ENCODE measurements at regions not wholly inside any gene's neighbourhood (a gene's known extent, or its start where the extent isn't known, plus 50 kb on each side); places are given as distances from the start of the nearest gene placed in this dataset.
"Not testable (repeated sequence)": the region's sequence is repeated elsewhere in the genome, so short reads cannot be mapped to it uniquely, and the experiment has no call there.

DNA sequence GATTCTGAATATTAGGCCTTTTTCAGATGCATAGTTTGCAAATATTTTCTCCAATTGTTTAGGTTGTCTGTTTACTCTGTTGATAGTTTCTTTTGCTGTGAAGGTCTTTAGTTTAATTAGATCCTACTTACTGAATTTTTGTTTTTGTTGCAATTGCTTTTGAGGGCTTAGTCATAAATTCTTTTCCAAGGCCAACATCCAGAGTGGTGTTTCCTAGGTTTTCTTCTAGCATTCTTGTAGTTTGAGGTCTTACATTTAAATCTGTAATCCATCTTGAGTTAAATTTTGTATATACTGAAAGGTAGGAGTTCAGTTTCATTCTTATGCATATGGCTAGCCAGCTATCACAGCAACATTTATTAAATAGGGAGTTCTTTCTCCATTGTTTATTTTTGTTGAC is 404.8 kb downstream of the LNPK start:
- peaks cover 2% of the 10 kb centered on the region for H3K27me3 Mint-ChIP-seq
- no peak overlapping the region for H3K27ac Mint-ChIP-seq
- no peaks in the 10 kb centered on the region for H3K9me3 Mint-ChIP-seq
- no peak overlapping the region for H3K4me3 Mint-ChIP-seq
- no peaks in the 10 kb centered on the region for H3K4me1 Mint-ChIP-seq
- H3K36me3 Mint-ChIP-seq, result no peaks in the 10 kb centered on the region

DNA sequence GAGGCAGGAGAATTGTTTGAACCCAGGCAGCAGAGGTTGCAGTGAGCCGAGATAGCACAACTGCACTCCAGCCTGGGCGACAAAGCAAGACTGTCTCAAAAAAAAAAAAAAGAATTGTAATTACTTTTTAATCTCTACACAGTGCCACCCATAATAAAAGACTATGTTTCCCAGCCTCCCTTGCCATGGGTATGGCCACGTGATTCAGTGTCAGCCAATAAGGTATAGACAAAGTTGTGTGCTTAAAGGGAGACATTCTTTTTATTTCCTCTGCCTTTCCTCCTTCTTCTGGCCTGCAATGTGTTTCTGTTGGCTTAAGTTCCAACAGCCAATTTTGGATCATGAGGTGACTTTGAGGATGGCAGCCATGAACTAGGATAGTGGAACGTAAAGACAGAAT is 406.9 kb downstream of the LNPK start:
- no peak overlapping the region for H3K4me3 Mint-ChIP-seq

DNA sequence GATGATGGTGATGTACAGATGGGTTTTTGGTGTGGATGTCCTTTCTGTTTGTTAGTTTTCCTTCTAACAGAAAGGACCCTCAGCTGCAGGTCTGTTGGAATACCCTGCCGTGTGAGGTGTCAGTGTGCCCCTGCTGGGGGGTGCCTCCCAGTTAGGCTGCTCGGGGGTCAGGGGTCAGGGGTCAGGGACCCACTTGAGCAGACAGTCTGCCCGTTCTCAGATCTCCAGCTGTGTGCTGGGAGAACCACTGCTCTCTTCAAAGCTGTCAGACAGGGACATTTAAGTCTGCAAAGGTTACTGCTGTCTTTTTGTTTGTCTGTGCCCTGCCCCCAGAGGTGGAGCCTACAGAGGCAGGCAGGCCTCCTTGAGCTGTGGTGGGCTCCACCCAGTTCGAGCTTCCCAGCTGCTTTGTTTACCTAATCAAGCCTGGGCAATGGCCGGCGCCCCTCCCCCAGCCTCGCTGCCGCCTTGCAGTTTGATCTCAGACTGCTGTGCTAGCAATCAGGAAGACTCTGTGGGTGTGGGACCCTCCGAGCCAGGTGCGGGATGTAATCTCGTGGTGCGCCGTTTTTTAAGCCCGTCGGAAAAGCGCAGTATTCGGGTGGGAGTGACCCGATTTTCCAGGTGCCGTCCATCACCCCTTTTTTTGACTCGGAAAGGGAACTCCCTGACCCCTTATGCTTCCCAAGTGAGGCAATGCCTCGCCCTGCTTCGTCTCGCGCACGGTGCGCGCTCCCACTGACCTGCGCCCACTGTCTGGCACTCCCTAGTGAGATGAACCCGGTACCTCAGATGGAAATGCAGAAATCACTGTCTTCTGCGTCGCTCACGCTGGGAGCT is 408.2 kb downstream of the LNPK start:
- H3K4me1 Mint-ChIP-seq, H3K36me3 Mint-ChIP-seq, H3K27ac Mint-ChIP-seq, H3K9me3 Mint-ChIP-seq, H3K27me3 Mint-ChIP-seq, H3K4me3 Mint-ChIP-seq: not testable (repeated sequence)

More for the DNA sequence above, 406.9 kb downstream of the LNPK start:
- no peaks in the 10 kb centered on the region for H3K27me3 Mint-ChIP-seq
- no peaks in the 10 kb centered on the region for H3K4me1 Mint-ChIP-seq
- no peaks in the 10 kb centered on the region for H3K36me3 Mint-ChIP-seq
- no peaks in the 10 kb centered on the region for H3K9me3 Mint-ChIP-seq
- no peak overlapping the region for H3K27ac Mint-ChIP-seq

DNA sequence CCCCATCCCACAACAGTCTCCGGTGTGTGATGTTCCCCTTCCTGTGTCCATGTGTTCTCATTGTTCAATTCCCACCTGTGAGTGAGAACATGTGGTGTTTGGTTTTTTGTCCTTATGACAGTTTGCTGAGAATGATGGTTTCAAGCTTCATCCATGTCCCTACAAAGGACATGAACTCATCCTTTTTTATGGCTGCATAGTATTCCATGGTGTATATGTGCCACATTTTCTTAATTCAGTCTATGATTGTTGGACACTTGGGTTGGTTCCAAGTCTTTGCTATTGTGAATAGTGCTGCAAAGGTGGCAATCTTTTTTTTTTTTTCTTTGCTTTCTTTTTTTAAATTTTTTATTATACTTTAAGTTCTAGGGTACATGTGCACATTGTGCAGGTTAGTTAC is 406.7 kb upstream of the ATP5MC3 start:
- not testable (repeated sequence) for H3K4me3 Mint-ChIP-seq, H3K4me1 Mint-ChIP-seq, H3K36me3 Mint-ChIP-seq, H3K27me3 Mint-ChIP-seq, H3K9me3 Mint-ChIP-seq, H3K27ac Mint-ChIP-seq

DNA sequence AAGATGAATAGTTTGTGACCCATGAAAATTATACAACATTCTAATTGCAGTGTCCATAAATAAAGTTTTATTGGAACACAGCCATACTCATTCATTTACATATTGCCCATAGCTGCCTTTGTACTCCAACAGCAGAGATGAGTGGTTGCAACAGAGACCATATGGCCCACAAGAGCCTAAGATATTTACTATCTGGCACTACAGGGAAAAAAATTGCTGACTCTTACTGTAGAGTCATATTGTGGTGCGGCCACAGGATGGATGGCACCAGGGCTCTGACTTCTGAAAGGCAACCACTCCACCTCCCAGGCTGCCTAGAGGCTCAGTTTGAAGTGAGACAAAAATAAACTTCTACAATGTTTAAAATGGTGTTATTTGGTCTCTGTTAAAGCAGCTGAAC is 404.0 kb upstream of the ATP5MC3 start:
- Mint-ChIP-seq H3K9me3 (no peaks in the 10 kb centered on the region), H3K27ac (no peak overlapping the region), H3K27me3 (no peaks in the 10 kb centered on the region), H3K36me3 (no peaks in the 10 kb centered on the region), H3K4me3 (no peak overlapping the region), H3K4me1 (no peaks in the 10 kb centered on the region)

DNA sequence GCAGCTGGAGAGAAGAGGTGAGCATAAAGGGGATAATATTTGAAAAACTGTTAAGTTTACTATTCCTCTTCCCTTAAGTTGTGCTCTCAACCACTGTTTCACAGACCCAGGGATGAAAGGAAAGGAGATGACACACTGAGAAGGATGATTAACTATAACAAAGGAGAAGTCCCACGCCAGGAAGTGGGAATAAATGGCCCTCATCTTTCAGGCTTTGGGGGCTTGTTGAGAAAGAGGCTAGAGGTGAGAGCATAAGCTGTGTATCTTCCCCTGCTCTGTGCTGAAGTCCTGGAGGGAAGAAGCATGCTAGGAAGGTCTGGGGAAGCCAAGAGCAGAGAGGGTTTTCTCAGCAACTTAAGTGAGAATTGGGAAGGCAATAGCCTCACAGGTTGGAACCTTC is 399.1 kb upstream of the ATP5MC3 start:
- Mint-ChIP-seq H3K27ac (no peak overlapping the region), H3K4me3 (no peak overlapping the region), H3K27me3 (peaks cover 8% of the 10 kb centered on the region), H3K9me3 (no peaks in the 10 kb centered on the region), H3K4me1 (peaks cover 3% of the 10 kb centered on the region), H3K36me3 (no peaks in the 10 kb centered on the region)

DNA sequence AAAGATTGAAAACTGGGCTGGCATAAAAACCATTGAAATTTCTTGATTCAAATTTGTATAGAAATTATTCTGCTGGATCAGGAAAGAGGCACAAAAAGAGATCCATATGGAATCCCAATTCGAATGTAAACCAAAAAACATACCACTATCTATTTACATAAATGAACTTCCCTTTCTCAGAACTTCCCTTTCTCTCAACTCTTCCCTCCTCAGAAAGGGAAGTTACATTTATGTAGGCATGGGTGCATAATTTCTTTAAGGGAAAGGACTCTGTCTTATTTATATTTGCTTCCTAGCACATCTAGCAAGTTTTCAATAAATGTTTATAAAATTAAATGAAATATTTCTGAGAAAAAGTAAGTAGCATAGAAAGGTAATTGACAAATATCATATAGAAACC is 398.1 kb upstream of the ATP5MC3 start:
- Mint-ChIP-seq H3K9me3 (no peaks in the 10 kb centered on the region), H3K36me3 (no peaks in the 10 kb centered on the region), H3K4me3 (no peak overlapping the region), H3K4me1 (peaks cover 7% of the 10 kb centered on the region), H3K27me3 (peaks cover 10% of the 10 kb centered on the region), H3K27ac (no peak overlapping the region)

DNA sequence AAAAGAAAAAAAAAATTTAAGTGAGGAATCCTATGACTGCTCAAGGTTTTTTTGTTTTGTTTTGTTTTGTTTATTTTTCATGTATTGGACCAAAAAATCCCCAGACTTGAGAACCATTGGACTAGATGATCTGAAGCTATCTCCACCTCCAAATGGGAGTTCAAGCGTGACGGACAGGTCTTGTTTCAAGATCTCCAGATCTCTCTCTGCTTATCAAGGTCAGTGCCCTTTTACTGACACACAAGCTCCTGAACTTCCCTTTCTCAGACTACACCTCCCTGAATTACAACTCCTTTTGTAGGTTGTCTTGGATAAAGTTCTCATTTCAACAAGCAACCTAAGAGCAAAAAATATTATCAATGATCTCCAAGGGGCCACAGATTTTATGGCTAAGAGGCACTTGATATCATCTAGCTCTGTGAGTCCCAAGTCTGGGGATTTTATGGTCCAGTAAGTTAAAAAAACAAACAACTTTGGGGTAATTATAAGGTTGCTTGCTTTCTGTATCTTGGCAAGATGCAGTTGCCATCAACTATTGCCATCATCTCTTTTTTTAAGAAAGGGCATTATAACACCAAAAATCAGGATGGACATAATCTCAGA is 396.0 kb upstream of the ATP5MC3 start:
- Mint-ChIP-seq H3K4me1 (peaks cover 7% of the 10 kb centered on the region), H3K9me3 (no peaks in the 10 kb centered on the region), H3K27ac (no peak overlapping the region), H3K4me3 (no peak overlapping the region), H3K27me3 (peaks cover 10% of the 10 kb centered on the region), H3K36me3 (no peaks in the 10 kb centered on the region)

DNA sequence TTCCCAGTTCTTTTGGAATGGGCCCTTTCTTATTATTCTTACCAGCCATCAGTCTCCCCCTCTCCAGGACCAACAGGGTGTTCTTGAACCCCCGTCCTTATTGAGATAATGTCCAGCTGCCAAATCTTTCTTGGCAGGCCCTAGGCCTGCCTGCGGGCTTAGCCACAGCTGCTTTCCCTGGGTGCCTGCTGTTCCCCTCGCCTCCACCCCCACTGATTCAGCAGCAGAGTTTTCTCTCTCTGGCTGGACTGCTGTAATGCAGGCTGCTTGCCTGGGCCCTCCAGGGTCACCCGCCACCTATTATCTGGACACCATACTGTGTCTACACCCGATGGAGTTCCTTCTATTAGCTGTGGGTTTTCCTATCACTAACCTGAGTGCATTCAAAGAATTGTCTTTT is 395.4 kb upstream of the ATP5MC3 start:
- Mint-ChIP-seq H3K4me1 (peaks cover 7% of the 10 kb centered on the region), H3K4me3 (no peak overlapping the region), H3K27me3 (peaks cover 10% of the 10 kb centered on the region), H3K9me3 (no peaks in the 10 kb centered on the region), H3K27ac (no peak overlapping the region), H3K36me3 (no peaks in the 10 kb centered on the region)

DNA sequence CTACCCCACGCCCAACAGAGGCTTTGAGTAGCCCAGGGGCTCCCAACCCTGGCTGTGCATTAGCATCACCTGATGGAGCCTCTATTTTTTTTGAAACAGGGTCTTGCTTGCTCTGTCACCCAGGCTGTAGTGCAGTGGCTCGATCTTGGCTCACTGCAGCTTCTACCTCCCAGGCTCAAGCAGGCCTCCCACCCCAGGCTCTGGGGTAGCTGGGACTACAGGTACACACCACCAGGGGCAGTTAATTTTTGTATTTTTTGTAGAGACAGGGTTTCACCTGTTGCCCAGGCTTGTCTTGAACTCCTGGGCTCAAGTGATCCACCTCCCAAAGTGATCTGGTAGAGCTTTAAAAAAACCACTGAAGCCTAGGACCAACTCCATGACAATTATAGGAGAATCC is 394.8 kb upstream of the ATP5MC3 start:
- peaks cover 7% of the 10 kb centered on the region for H3K4me1 Mint-ChIP-seq
- H3K36me3 Mint-ChIP-seq, result no peaks in the 10 kb centered on the region
- H3K9me3 Mint-ChIP-seq, result no peaks in the 10 kb centered on the region
- no peak overlapping the region for H3K27ac Mint-ChIP-seq
- no peak overlapping the region for H3K4me3 Mint-ChIP-seq
- peaks cover 10% of the 10 kb centered on the region for H3K27me3 Mint-ChIP-seq

DNA sequence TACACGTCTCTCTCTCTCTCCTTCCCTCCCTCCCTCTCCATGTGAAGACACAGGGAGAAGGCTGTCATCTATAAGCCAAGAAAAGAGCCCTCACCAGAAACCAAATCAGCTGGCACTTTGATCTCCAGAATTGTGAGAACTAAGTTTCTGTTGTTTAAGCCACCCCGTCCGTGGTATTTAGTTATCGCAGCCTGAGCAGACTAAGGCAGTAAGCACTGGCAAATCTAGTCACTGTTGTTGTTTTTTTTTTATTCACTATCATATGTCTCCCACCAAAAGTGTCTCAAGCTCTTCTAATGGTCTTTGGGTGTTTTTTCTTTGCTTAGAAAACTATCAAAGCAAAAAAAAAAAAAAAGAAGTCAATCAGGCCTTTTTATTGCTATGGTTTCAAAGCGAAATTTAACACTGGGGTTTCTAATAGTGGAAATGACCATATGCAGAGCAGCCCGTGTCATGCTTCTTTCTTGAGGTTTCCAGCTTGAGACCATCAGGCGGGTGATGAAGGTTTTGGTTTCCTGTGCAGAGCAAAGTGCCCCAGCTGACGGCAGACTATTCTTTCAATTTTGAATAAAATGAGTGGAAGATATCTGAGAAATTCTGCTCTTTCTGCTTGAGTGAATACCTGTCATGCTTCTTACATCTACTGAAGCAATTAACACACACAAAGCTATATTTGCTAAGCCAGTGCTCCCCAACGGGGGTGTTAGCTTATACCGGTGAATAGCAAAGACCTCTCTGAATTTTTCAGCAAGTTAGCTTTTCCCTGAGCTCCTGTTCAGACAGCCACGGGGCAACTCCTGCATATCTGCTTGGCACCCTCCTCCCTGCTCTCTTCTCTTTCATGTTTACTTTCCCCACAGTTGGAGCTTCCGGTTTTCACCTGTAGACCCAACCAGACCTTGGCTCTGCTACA is 394.1 kb upstream of the ATP5MC3 start:
- H3K36me3 Mint-ChIP-seq, result no peaks in the 10 kb centered on the region
- H3K27ac Mint-ChIP-seq, result no peak overlapping the region
- no peaks in the 10 kb centered on the region for H3K9me3 Mint-ChIP-seq
- peaks cover 10% of the 10 kb centered on the region for H3K27me3 Mint-ChIP-seq
- no peak overlapping the region for H3K4me3 Mint-ChIP-seq
- peaks cover 7% of the 10 kb centered on the region for H3K4me1 Mint-ChIP-seq

DNA sequence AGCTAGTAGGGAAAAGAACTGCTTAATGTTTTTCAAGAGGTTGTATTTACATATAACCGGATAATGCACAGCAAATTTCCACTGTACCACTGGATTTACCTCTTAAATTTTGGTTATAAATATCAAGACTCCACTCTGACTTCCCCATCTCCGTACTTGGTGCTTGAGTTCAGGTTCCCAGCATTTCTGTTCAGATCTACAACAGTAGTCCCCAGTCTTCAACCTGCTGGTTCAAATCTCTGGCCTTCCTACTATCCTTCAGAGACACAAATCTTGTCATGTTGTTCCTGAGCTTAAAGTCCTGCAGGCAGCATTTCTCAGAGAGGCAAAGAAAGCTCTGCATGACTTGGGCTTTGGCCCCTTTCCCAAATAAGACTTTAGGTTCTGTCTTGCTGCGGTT is 392.6 kb upstream of the ATP5MC3 start:
- no peak overlapping the region for H3K4me3 Mint-ChIP-seq

DNA sequence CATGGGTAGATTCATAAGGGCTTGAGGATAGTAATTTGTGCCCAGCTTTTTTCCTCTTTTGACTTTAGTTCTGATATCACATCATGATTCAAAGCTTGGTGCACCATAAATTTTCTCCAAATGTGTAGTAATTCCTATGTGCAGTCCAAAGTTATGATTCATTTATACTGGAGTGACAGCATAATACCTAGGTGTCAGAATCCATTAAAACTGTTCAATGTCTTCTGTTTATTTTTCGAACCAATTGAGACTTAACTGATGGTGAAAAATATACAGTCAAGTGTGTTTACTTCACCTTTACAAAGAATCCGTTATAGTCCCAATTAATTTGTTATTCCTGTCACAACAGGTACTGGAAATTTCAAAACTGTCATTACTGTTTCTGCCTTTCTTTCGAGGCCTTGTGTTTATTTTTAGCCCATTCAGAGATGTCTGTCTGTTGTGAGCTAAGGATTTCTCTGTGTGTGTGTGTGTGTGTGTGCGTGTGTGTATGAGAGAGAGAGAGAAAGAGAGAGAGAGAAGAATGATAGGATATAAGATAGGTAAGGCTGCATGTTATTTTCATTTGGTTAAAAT is 389.7 kb upstream of the ATP5MC3 start:
- no peaks in the 10 kb centered on the region for H3K36me3 Mint-ChIP-seq
- H3K4me1 Mint-ChIP-seq, result peaks cover 9% of the 10 kb centered on the region
- H3K4me3 Mint-ChIP-seq, result no peak overlapping the region
- H3K9me3 Mint-ChIP-seq, result no peaks in the 10 kb centered on the region
- H3K27ac Mint-ChIP-seq, result no peak overlapping the region
- peaks cover 6% of the 10 kb centered on the region for H3K27me3 Mint-ChIP-seq

More for the DNA sequence above, 392.6 kb upstream of the ATP5MC3 start:
- Mint-ChIP-seq H3K4me1 (peaks cover 7% of the 10 kb centered on the region), H3K27ac (no peak overlapping the region), H3K36me3 (no peaks in the 10 kb centered on the region), H3K27me3 (peaks cover 13% of the 10 kb centered on the region), H3K9me3 (no peaks in the 10 kb centered on the region)

DNA sequence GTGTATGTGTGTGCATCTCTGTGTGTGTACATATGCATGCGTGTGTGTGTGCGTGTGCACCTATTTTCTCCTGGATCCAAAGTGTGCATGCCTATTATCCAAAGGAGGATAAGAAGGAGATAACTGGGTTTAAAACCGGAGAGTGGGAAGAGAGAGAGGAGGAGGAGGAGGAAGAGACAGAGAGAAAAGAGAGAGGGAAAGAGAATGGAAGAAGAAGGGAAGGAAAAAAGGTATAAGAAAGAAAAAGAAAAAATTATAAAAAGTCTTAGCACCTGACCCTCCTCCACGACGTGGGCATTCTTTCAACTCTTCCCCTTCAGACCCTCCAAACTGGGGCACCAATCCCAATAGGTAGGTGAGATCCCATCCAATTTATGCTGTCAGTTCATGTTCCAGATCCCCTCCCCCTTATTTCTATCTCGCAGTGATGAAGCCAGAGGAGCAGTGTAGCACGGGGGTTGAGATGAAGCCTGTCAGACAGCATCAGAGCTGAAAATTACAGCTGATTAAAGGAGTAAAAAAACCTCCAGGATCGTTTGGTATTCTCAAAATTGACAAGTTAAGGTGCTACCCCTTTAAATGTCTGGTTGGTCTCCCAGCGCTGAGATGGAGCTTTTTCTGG is 386.7 kb upstream of the ATP5MC3 start:
- no peak overlapping the region for H3K27ac Mint-ChIP-seq
- peaks cover 7% of the 10 kb centered on the region for H3K27me3 Mint-ChIP-seq
- no peaks in the 10 kb centered on the region for H3K36me3 Mint-ChIP-seq
- peaks cover 3% of the 10 kb centered on the region for H3K4me1 Mint-ChIP-seq
- H3K4me3 Mint-ChIP-seq, result no peak overlapping the region
- no peaks in the 10 kb centered on the region for H3K9me3 Mint-ChIP-seq

DNA sequence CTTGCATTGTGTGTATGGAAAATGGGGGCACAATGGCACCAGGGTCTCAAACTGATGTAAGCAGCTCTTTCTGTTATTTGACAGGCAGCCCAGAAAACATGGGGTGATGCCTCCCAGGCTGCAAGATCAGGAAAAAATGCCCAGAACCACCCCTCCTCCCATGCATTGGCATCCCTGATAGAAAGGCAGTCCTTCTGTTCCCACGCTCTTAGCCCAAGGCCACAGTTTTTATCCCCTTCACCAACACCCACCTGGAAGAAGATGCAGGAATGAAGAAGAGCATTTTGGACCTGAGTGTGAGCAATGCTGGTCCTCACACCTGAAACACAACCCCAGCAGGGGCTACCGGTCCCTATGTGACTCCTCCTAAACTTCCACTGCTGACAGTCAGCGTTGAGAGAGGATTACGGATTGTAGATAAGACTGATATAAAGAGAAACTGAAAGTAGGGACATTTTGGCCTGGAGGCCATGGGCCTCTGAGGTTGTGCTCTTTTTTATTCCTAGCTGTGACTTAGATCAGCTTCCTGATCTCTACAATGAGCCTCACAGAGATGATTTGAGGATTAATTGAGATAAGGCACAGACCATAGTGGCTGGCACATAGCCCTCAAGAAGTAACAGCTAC is 386.0 kb upstream of the ATP5MC3 start:
- no peak overlapping the region for H3K4me3 Mint-ChIP-seq
- peaks cover 7% of the 10 kb centered on the region for H3K27me3 Mint-ChIP-seq
- peaks cover 3% of the 10 kb centered on the region for H3K4me1 Mint-ChIP-seq
- H3K27ac Mint-ChIP-seq, result no peak overlapping the region
- no peaks in the 10 kb centered on the region for H3K36me3 Mint-ChIP-seq
- no peaks in the 10 kb centered on the region for H3K9me3 Mint-ChIP-seq

Data from activated naive CD4-positive, alpha-beta T cell treated with anti-CD3 and anti-CD28 coated beads, Interleukin-2, amount 50 U/mL, for 24 hours (primary cell).